HUES64 (cell line): ENCODE measurements at regions not wholly inside any gene's neighbourhood (a gene's known extent, or its start where the extent isn't known, plus 50 kb on each side); places are given as distances from the start of the nearest gene placed in this dataset.
"Not testable (repeated sequence)": the region's sequence is repeated elsewhere in the genome, so short reads cannot be mapped to it uniquely, and the experiment has no call there.

Experiments used
- H3K27ac ChIP-seq: 2 replicates; pipeline ENCODE4 v1.7.0; 2013; ENCODE audit warnings: low read depth, low read length, inconsistent platforms
- H3K27me3 ChIP-seq: 2 replicates; pipeline ENCODE4 v1.6.1; 2013; ENCODE audit warnings: mild to moderate bottlenecking, low read length; ENCODE audit not compliant: insufficient read depth
- H3K36me3 ChIP-seq: 2 replicates; pipeline ENCODE4 v1.6.1; 2013; ENCODE audit warnings: mild to moderate bottlenecking, low read length; ENCODE audit not compliant: insufficient read depth
- H3K4me1 ChIP-seq: 2 replicates; pipeline ENCODE4 v1.6.1; 2013; ENCODE audit warnings: mild to moderate bottlenecking, low read length, moderate library complexity; ENCODE audit not compliant: insufficient read depth
- H3K4me3 ChIP-seq: 2 replicates; pipeline ENCODE4 v1.5.1; 2013; ENCODE audit warnings: mild to moderate bottlenecking, low read length, moderate library complexity
- H3K9ac ChIP-seq: 2 replicates; pipeline ENCODE4 v1.6.1; 2013; ENCODE audit warnings: mild to moderate bottlenecking, low read depth, low read length
- H3K9me3 ChIP-seq: 2 replicates; pipeline ENCODE4 v1.6.1; 2013; ENCODE audit warnings: low read depth, low read length; ENCODE audit not compliant: insufficient read depth
- WGBS: fragments of 150-250, 120-280 bp; methylation state at CpG from one replicate; pipeline ENCODE4 v1.1.7; 2013; ENCODE audit warnings: missing lambda C conversion rate; 5-methylcytosine and 5-hydroxymethylcytosine counted together

GRCh38 chr9:120319452-120319851, 260.5 kb downstream of the CDK5RAP2 start:
- H3K9ac ChIP-seq = no peak overlapping the region
- WGBS = 86% methylated on average over 3 of the region's 3 CpGs

GRCh38 chr9:120315154-120315553, 264.8 kb downstream of the CDK5RAP2 start:
- no peak overlapping the region for H3K27ac ChIP-seq
- no peaks in the 10 kb centered on the region for H3K4me1 ChIP-seq
- no peak overlapping the region for H3K4me3 ChIP-seq
- 83% methylated on average over 3 of the region's 3 CpGs for WGBS
- no peaks in the 10 kb centered on the region for H3K36me3 ChIP-seq
- H3K27me3 ChIP-seq = no peaks in the 10 kb centered on the region
- H3K9me3 ChIP-seq = peaks cover 19% of the 10 kb centered on the region; the same call in 1 of the 2 replicates
- H3K9ac ChIP-seq = no peak overlapping the region

More at GRCh38 chr9:120319452-120319851, 260.5 kb downstream of the CDK5RAP2 start:
- Histone ChIP-seq H3K4me1 (no peaks in the 10 kb centered on the region), H3K4me3 (no peak overlapping the region), H3K36me3 (no peaks in the 10 kb centered on the region), H3K27me3 (no peaks in the 10 kb centered on the region), H3K9me3 (peaks cover 8% of the 10 kb centered on the region; the same call in 1 of the 2 replicates), H3K27ac (no peak overlapping the region)

GRCh38 chr9:120312031-120312430, 267.9 kb downstream of the CDK5RAP2 start:
- Histone ChIP-seq H3K27me3 (no peaks in the 10 kb centered on the region), H3K9ac (no peak overlapping the region), H3K4me1 (peaks cover 15% of the 10 kb centered on the region; the same call in 1 of the 2 replicates), H3K4me3 (no peak overlapping the region), H3K27ac (no peak overlapping the region), H3K36me3 (no peaks in the 10 kb centered on the region), H3K9me3 (peaks cover 19% of the 10 kb centered on the region; the same call in 1 of the 2 replicates)
- WGBS = 78% methylated on average over 1 of the region's 2 CpGs

GRCh38 chr9:120310035-120310434, 269.9 kb downstream of the CDK5RAP2 start:
- WGBS = 83% methylated on average over 3 of the region's 3 CpGs
- Histone ChIP-seq H3K9me3 (peaks cover 17% of the 10 kb centered on the region; the same call in 1 of the 2 replicates), H3K27ac (no peak overlapping the region), H3K36me3 (no peaks in the 10 kb centered on the region), H3K9ac (no peak overlapping the region), H3K27me3 (no peaks in the 10 kb centered on the region), H3K4me1 (peaks cover 15% of the 10 kb centered on the region; the same call in 1 of the 2 replicates), H3K4me3 (no peak overlapping the region)

GRCh38 chr9:120308495-120308894, 271.5 kb downstream of the CDK5RAP2 start:
- no peak overlapping the region for H3K27ac ChIP-seq
- WGBS = 52% methylated on average over 3 of the region's 3 CpGs
- no peaks in the 10 kb centered on the region for H3K36me3 ChIP-seq
- H3K9me3 ChIP-seq = peaks cover 3% of the 10 kb centered on the region; the same call in 1 of the 2 replicates
- H3K4me3 ChIP-seq = no peak overlapping the region
- peaks cover 15% of the 10 kb centered on the region; the same call in 1 of the 2 replicates for H3K4me1 ChIP-seq
- no peaks in the 10 kb centered on the region for H3K27me3 ChIP-seq
- no peak overlapping the region for H3K9ac ChIP-seq

- 78% methylated on average over 2 of the region's 2 CpGs for WGBS
- Histone ChIP-seq H3K9ac (no peak overlapping the region), H3K27me3 (no peaks in the 10 kb centered on the region), H3K36me3 (no peaks in the 10 kb centered on the region), H3K4me3 (no peak overlapping the region), H3K9me3 (no peaks in the 10 kb centered on the region), H3K4me1 (peaks cover 15% of the 10 kb centered on the region; the same call in 1 of the 2 replicates), H3K27ac (no peak overlapping the region)
These were observed 272.4 kb downstream of the CDK5RAP2 start for GRCh38 chr9:120307599-120307998.

- H3K27me3 ChIP-seq = no peaks in the 10 kb centered on the region
- 96% methylated on average over 3 of the region's 3 CpGs for WGBS
- H3K27ac ChIP-seq = no peak overlapping the region
- no peaks in the 10 kb centered on the region for H3K9me3 ChIP-seq
- peaks cover 15% of the 10 kb centered on the region; the same call in 1 of the 2 replicates for H3K4me1 ChIP-seq
- no peak overlapping the region for H3K4me3 ChIP-seq
- no peak overlapping the region for H3K9ac ChIP-seq
- no peaks in the 10 kb centered on the region for H3K36me3 ChIP-seq
These were observed 273.4 kb downstream of the CDK5RAP2 start for GRCh38 chr9:120306561-120306960.

GRCh38 chr9:120306088-120306487, 273.9 kb downstream of the CDK5RAP2 start:
- no peaks in the 10 kb centered on the region for H3K9me3 ChIP-seq
- peaks cover 15% of the 10 kb centered on the region; the same call in 1 of the 2 replicates for H3K4me1 ChIP-seq
- no peak overlapping the region for H3K27ac ChIP-seq
- no peak overlapping the region for H3K4me3 ChIP-seq
- 88% methylated on average over 3 of the region's 3 CpGs for WGBS
- no peaks in the 10 kb centered on the region for H3K27me3 ChIP-seq
- no peaks in the 10 kb centered on the region for H3K36me3 ChIP-seq
- no peak overlapping the region for H3K9ac ChIP-seq

- not testable (repeated sequence) for H3K9me3 ChIP-seq, H3K4me3 ChIP-seq, H3K27me3 ChIP-seq, H3K9ac ChIP-seq, H3K27ac ChIP-seq, H3K36me3 ChIP-seq
- WGBS = 96% methylated on average over 20 of the region's 28 CpGs
- H3K4me1 ChIP-seq = peaks cover 15% of the 10 kb centered on the region; the same call in 1 of the 2 replicates
These were observed 275.1 kb downstream of the CDK5RAP2 start for GRCh38 chr9:120304896-120305295.

GRCh38 chr9:120303519-120303918, 276.4 kb downstream of the CDK5RAP2 start:
- Histone ChIP-seq H3K4me1 (peaks cover 13% of the 10 kb centered on the region; the same call in 1 of the 2 replicates), H3K4me3 (no peak overlapping the region), H3K36me3 (no peaks in the 10 kb centered on the region), H3K9me3 (no peaks in the 10 kb centered on the region), H3K27ac (no peak overlapping the region), H3K27me3 (no peaks in the 10 kb centered on the region), H3K9ac (no peak overlapping the region)
- 89% methylated on average over 4 of the region's 4 CpGs for WGBS

GRCh38 chr9:120299785-120300184, 280.2 kb downstream of the CDK5RAP2 start:
- Histone ChIP-seq H3K36me3 (no peaks in the 10 kb centered on the region), H3K4me1 (no peaks in the 10 kb centered on the region), H3K4me3 (no peak overlapping the region), H3K9me3 (no peaks in the 10 kb centered on the region), H3K9ac (no peak overlapping the region), H3K27me3 (no peaks in the 10 kb centered on the region), H3K27ac (no peak overlapping the region)
- WGBS = 76% methylated on average over 6 of the region's 6 CpGs

GRCh38 chr9:120294003-120294402, 286.0 kb downstream of the CDK5RAP2 start:
- no peaks in the 10 kb centered on the region for H3K9me3 ChIP-seq
- 83% methylated on average over 4 of the region's 4 CpGs for WGBS
- H3K9ac ChIP-seq = no peak overlapping the region

More at GRCh38 chr9:120294003-120294402, 286.0 kb downstream of the CDK5RAP2 start:
- Histone ChIP-seq H3K27ac (no peak overlapping the region), H3K36me3 (no peaks in the 10 kb centered on the region), H3K4me3 (no peak overlapping the region), H3K27me3 (no peaks in the 10 kb centered on the region), H3K4me1 (no peaks in the 10 kb centered on the region)
